HUES6 (cell line): ENCODE measurements at regions not wholly inside any gene's neighbourhood (a gene's known extent, or its start where the extent isn't known, plus 50 kb on each side); places are given as distances from the start of the nearest gene placed in this dataset.

Experiments
- H3K27ac ChIP-seq: 2 replicates; pipeline ENCODE4 v1.7.0; 2013; ENCODE audit warnings: low read depth, mild to moderate bottlenecking, low read length, inconsistent platforms
- H3K27me3 ChIP-seq: 2 replicates; pipeline ENCODE4 v1.6.1; 2013; ENCODE audit warnings: low read length; ENCODE audit not compliant: control insufficient read depth, insufficient read depth
- H3K36me3 ChIP-seq: 2 replicates; pipeline ENCODE4 v1.6.1; 2013; ENCODE audit warnings: low read length; ENCODE audit not compliant: control insufficient read depth, insufficient read depth
- H3K4me1 ChIP-seq: 2 replicates; pipeline ENCODE4 v1.6.1; 2013; ENCODE audit warnings: low read length; ENCODE audit not compliant: control insufficient read depth, insufficient read depth
- H3K4me3 ChIP-seq: 2 replicates; pipeline ENCODE4 v1.5.1; 2013; ENCODE audit warnings: low read depth, low read length
- H3K9ac ChIP-seq: one replicate; pipeline ENCODE4 v1.6.1; 2013; ENCODE audit warnings: mild to moderate bottlenecking, low read length
- H3K9me3 ChIP-seq: 2 replicates; pipeline ENCODE4 v1.6.1; 2013; ENCODE audit warnings: low read depth, low read length; ENCODE audit not compliant: control insufficient read depth, insufficient read depth

DNA sequence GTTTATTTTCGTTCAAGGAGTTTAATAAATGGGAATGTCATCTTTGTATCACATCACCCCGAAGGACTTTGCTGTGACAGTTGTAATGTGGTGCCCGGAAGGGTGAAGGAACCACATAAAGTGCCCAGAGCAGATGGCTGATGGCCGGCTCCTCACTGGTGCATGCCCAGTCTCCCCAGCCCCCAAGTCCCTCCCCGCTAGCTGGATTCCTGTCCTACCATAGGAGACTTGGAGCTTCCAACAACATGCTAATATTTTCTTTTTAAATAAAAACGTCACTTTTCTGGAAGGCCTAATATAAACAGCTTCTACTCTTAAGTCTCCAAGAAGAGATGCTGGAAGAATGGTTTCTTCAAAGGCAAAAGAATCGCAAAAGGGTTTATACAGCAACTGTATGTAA is 273.9 kb upstream of the LRTM1 start:
- no peak overlapping the region for H3K9ac ChIP-seq
- H3K4me1 ChIP-seq, result peaks cover 21% of the 10 kb centered on the region
- no peaks in the 10 kb centered on the region for H3K27me3 ChIP-seq
- H3K27ac ChIP-seq, result no peak overlapping the region
- no peaks in the 10 kb centered on the region for H3K9me3 ChIP-seq
- no peak overlapping the region for H3K4me3 ChIP-seq
- H3K36me3 ChIP-seq, result no peaks in the 10 kb centered on the region

DNA sequence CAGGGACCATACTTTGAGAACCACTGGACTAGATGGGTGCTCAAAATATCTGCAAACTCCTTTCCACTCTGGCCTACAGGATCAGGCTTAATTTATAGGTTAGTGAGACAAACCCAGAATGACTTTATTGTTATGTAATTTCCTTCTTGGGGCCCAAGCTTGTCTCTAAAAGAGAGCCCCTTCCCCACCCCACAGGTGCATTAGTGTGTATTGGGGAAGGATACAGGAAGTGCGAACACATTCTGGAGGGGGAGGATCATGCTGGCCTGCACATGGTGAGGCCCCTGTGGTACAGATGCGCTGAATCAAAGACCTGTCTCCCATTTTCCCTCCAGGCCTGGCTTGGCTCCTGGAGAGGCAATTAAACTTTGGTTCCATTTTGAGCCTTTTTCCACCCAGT is 273.0 kb upstream of the LRTM1 start:
- Histone ChIP-seq H3K27me3 (no peaks in the 10 kb centered on the region), H3K4me3 (no peak overlapping the region), H3K4me1 (peaks cover 21% of the 10 kb centered on the region), H3K36me3 (no peaks in the 10 kb centered on the region), H3K27ac (no peak overlapping the region), H3K9me3 (no peaks in the 10 kb centered on the region), H3K9ac (no peak overlapping the region)

DNA sequence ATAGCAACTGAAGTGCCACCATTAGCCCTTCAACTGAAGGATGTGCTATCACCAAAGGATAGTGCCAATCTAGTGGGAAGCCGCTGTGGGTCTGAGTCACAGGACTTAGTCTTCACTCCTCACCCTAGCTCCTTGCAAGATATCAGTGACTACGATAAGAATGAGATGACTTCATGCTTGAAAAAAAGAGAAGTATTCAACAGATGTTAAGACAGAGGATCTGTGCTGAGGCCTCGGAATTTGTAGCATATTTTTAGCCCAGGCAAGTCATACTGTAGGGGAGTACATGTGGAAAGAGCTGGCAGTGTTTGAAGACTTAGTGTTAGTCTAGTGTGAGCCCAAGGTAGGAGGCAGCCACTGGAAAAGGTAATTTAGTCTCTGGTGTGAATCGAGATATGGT is 270.7 kb upstream of the LRTM1 start:
- H3K4me1 ChIP-seq, result peaks cover 16% of the 10 kb centered on the region
- H3K36me3 ChIP-seq, result no peaks in the 10 kb centered on the region
- H3K27ac ChIP-seq, result no peak overlapping the region
- H3K9ac ChIP-seq, result no peak overlapping the region
- H3K4me3 ChIP-seq, result no peak overlapping the region
- H3K9me3 ChIP-seq, result no peaks in the 10 kb centered on the region
- no peaks in the 10 kb centered on the region for H3K27me3 ChIP-seq

DNA sequence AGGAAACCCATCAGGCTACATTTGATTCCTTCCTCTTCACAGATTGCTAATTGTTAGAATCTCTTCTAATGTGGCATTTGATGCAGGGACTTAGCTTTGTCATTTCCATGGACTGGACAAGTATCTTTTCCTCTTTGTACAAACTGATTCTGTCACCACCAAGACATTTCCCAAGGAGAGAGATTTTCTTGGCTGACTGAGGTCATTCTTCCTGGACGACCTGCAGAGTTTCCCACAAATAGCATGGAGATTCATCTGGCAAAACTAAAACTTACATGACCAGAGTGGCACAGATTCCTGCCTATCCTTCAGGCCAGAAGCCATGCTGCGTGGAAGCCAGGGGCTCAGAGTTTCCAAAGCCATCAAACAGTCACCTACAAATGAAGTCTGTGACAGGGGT is 269.2 kb upstream of the LRTM1 start:
- no peaks in the 10 kb centered on the region for H3K36me3 ChIP-seq
- no peaks in the 10 kb centered on the region for H3K27me3 ChIP-seq
- no peaks in the 10 kb centered on the region for H3K9me3 ChIP-seq
- no peak overlapping the region for H3K27ac ChIP-seq
- H3K4me3 ChIP-seq, result no peak overlapping the region
- H3K9ac ChIP-seq, result no peak overlapping the region
- H3K4me1 ChIP-seq, result peaks cover 9% of the 10 kb centered on the region; the same call in 1 of the 2 replicates

DNA sequence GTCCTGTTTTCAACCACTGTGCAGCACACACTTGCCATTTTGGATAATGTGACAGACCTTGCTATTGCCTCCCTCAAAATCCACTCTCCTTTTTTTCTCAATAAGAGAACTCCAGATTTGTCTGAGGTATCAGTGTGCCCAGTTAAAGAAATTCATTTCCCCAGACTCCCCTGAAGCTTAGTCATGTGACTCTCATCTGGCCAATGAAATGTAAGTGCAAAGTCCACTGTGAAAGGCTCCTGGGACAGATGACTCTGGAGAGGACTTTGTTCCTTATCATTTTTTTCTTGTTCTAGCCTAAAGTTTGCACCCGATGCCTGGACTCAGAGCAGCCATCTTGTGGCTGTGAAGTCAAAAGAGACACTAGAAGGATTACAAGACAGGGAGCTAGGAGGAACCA is 268.6 kb upstream of the LRTM1 start:
- no peaks in the 10 kb centered on the region for H3K27me3 ChIP-seq
- peaks cover 9% of the 10 kb centered on the region; the same call in 1 of the 2 replicates for H3K4me1 ChIP-seq
- no peaks in the 10 kb centered on the region for H3K36me3 ChIP-seq
- no peak overlapping the region for H3K4me3 ChIP-seq
- H3K9ac ChIP-seq, result no peak overlapping the region
- H3K27ac ChIP-seq, result no peak overlapping the region
- H3K9me3 ChIP-seq, result no peaks in the 10 kb centered on the region

DNA sequence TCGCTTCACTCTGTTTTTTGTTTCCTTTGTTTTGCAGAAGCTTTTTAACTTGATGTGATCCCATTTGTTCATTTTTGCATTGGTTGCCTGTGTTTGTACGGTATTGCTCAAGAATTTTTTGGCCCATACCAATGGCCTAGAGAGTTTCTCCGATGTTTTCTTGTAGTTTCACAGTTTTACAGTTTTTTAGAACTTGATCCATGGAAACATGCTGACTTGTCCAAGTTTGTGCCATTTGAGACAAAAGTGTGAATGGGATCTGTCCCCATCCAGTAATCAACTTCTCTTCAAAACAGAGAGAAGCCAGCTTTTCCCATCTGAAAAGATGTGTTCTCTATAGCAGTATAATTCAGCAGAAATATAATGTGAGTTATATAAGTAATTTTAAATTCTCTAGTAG is 266.5 kb upstream of the LRTM1 start:
- H3K36me3 ChIP-seq, result no peaks in the 10 kb centered on the region
- H3K9ac ChIP-seq, result no peak overlapping the region

DNA sequence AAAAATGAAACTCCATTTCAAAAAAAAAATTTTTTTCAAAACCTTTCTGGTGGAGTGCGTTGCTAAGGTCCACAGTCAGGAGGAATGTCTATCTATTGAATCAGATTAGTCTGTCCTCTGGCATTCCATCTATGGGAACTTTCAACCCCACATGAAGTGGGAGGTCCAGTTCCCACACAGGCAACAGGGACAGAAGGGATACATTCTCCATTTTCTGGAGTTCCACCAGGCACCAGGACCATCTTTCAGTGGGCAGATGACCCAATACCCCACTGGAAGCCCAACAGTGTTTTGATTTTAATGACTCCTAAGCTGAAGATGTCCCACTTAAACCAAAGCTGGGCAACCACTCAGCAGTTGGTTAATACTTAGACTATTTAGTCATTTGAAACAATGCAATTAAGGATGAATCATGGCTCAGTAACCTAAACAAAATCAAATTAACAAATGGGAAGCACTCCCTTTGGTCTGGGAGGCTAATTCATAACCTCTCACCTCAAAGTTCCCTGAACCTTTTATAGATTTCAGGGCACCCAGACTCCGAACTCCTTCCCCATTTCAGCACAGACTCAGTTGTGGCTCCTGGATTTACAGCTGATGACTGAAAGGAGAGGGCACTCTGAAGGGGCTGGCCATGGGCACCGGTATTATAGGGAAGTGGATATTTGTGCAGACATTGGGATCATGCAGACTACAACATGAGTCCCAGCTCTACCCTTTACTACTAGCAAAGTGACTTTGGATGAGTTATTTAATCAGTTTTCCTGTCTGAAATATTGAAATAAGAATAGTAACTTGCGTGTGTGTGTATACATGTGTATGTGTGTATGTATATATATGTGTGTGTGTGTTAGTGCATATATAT is 264.3 kb upstream of the LRTM1 start:
- no peak overlapping the region for H3K9ac ChIP-seq

More for the DNA sequence above, 266.5 kb upstream of the LRTM1 start:
- Histone ChIP-seq H3K27ac (no peak overlapping the region), H3K27me3 (no peaks in the 10 kb centered on the region), H3K4me1 (peaks cover 14% of the 10 kb centered on the region), H3K4me3 (no peak overlapping the region), H3K9me3 (no peaks in the 10 kb centered on the region)

DNA sequence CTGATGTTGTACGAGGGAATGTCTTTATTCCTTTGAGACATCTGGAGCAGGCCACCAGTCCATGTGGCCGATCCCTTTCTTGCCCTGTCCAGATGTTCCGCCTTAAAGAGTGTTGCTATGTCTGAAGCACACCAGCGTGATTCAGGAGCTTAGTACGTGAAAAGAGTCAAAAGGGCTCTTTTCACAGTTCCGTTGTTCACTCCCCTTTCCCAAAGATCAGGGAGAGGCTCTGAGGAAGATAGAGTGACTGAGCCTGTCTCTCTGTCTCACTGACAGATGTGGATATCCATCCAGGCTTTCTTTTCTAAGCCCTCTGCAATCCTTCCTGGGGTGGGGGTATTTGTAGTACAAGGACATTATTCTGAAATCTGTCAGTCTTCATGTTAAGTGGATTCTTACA is 262.5 kb upstream of the LRTM1 start:
- Histone ChIP-seq H3K27me3 (no peaks in the 10 kb centered on the region), H3K4me3 (no peak overlapping the region), H3K36me3 (no peaks in the 10 kb centered on the region), H3K27ac (peak overlapping the region; percentile 54; the same call in 1 of the 2 replicates), H3K9ac (peak overlapping the region; percentile 21), H3K4me1 (peaks cover 20% of the 10 kb centered on the region), H3K9me3 (peaks cover 2% of the 10 kb centered on the region; the same call in 1 of the 2 replicates)

More for the DNA sequence above, 264.3 kb upstream of the LRTM1 start:
- no peaks in the 10 kb centered on the region for H3K27me3 ChIP-seq
- no peak overlapping the region for H3K4me3 ChIP-seq
- no peaks in the 10 kb centered on the region for H3K36me3 ChIP-seq
- H3K4me1 ChIP-seq, result peaks cover 20% of the 10 kb centered on the region
- no peak overlapping the region for H3K27ac ChIP-seq
- H3K9me3 ChIP-seq, result peaks cover 2% of the 10 kb centered on the region; the same call in 1 of the 2 replicates

DNA sequence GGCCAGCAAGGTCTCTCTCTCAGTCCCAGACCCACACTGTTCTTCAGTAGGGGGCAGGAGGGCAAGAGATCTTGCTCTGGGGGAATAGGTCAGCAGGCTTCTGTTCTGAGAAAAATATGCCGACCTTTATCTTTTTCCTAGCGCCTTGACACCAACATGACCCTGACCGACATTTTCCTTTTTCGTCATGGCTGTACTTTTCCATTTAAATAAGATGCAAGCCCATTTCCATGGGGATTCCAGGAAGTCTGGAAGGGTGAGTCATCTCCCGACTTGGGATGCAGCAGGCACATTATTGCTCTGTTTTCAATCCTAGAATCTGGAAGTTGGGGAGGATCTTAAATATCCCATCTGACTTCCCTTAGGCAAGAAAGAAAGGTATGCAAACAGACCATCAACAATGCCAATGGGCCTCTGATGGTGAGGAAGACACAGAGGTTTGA is 261.5 kb upstream of the LRTM1 start:
- Histone ChIP-seq H3K36me3 (no peaks in the 10 kb centered on the region), H3K9me3 (peaks cover 2% of the 10 kb centered on the region; the same call in 1 of the 2 replicates), H3K27ac (peak overlapping the region; percentile 54; the same call in 1 of the 2 replicates), H3K9ac (peak overlapping the region; percentile 46), H3K27me3 (no peaks in the 10 kb centered on the region), H3K4me1 (peaks cover 20% of the 10 kb centered on the region), H3K4me3 (peak overlapping the region; percentile 2; the same call in 1 of the 2 replicates)

DNA sequence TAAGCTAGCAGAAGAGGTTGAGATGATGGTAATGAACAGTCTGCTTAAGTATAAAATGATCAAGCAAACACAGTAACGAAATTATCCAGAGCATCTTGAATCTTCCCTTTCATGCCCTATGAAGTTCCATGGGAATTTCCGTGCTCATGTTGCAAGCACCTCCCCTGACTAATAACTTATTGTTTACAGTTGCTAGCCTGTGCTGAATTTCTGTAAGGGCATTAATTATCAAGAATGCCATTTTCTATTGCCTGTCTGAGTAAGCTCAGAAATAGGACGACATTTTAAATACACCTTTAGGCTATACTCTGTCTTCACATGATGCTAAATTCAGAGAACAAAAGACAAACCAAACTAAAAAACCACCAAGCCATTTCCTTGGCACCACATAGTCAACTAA is 257.5 kb upstream of the LRTM1 start:
- Histone ChIP-seq H3K9ac (no peak overlapping the region), H3K27me3 (no peaks in the 10 kb centered on the region), H3K36me3 (no peaks in the 10 kb centered on the region), H3K27ac (no peak overlapping the region), H3K4me3 (no peak overlapping the region), H3K4me1 (peaks cover 16% of the 10 kb centered on the region), H3K9me3 (peaks cover 2% of the 10 kb centered on the region; the same call in 1 of the 2 replicates)

DNA sequence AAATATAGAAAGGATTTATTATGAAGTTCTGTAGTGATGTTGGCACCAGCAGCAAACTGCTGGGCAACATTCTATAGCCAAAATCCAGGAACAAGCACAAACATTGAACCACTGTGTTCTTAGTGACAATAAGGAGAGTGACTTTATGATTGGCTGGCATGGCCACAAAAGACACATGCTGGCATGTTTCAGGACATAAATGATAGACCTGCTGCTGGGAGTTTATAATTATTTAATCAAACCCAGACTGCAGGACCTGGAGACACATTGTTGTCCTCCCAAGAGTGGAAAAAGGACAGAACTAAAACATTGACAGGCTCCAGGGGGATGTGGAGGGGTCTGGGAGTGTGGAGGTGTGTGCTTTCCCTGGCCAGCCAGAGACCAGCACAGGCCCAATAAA is 255.3 kb upstream of the LRTM1 start:
- peaks cover 2% of the 10 kb centered on the region; the same call in 1 of the 2 replicates for H3K9me3 ChIP-seq
- H3K4me3 ChIP-seq, result no peak overlapping the region
- no peak overlapping the region for H3K27ac ChIP-seq
- no peak overlapping the region for H3K9ac ChIP-seq
- H3K4me1 ChIP-seq, result no peaks in the 10 kb centered on the region
- H3K27me3 ChIP-seq, result no peaks in the 10 kb centered on the region
- no peaks in the 10 kb centered on the region for H3K36me3 ChIP-seq
